RWPE1 (cell line): ENCODE measurements at regions not wholly inside any gene's neighbourhood (a gene's known extent, or its start where the extent isn't known, plus 50 kb on each side); places are given as distances from the start of the nearest gene placed in this dataset.
A peak's percentile ranks its signal among the peaks of the same experiment; 100 is the strongest.

Experiments
- CTCF ChIA-PET: fragments of 350-600 bp; sonication (Branson Sonifier 250); formaldehyde crosslinking; extraction: SDS; loops from one replicate; lab custom pipeline; 2021; lab: Yijun Ruan, JAX
- POLR2A ChIA-PET: fragments of 400-600 bp; formaldehyde crosslinking; extraction: SDS; loops from one replicate; lab custom pipeline; 2020; ENCODE audit warnings: antibody characterized with exemption; ENCODE audit not compliant: low non-redundant PET; lab: Yijun Ruan, JAX
- DNase-seq: peaks from one replicate; pipeline ENCODE4 v3.0.0; 2012; ENCODE audit warnings: low spot score
- H3K27ac ChIP-seq: fragments of 450-650 bp; 2 replicates; pipeline ENCODE4 v1.5.1; 2017
- TF ChIP-seq, protein P1 (sequence below): fragments of 450-650 bp; conservative IDR thresholded peaks from 2 replicates; pipeline ENCODE4 v1.5.1; 2017; ENCODE audit warnings: low read depth, mild to moderate bottlenecking

DNA sequence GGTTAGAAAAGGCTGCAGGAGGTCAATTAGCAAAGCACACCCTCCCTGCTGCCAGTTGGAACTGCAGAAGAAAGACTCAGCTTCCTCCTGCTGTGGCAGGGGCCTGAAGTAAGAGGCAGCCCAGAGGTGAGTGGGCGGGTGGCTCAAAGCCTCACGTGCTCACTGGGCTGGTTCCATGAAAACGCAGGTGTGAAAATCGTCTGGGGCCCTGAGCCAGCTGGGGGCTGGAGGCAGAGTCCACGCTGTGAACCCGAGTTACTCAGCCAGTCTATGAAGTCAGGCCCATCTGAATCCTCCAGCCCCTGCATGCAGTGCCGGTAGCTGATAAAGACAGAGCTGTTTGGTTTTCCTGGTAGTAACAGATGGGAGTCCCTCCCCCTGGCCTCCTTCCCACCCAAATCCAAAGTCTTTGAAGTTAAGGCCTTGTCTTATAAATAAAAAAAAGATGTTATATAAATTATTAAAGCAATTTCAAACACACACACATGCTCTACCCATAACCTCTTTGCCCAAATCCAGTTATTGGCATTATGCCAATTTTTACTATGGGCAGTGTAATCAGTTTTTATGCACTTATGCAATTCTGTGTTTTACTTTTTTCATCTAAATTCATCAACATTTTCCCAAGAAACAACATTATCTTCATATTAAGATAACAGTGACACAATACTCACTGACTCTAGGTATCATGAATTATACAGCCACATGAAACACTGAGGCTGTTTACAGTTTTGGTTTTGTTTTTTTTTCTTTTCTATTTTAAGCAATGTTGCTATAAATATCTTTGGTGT is 57.9 kb upstream of the PNMA1 start:
- TF ChIP-seq, protein P1, sequence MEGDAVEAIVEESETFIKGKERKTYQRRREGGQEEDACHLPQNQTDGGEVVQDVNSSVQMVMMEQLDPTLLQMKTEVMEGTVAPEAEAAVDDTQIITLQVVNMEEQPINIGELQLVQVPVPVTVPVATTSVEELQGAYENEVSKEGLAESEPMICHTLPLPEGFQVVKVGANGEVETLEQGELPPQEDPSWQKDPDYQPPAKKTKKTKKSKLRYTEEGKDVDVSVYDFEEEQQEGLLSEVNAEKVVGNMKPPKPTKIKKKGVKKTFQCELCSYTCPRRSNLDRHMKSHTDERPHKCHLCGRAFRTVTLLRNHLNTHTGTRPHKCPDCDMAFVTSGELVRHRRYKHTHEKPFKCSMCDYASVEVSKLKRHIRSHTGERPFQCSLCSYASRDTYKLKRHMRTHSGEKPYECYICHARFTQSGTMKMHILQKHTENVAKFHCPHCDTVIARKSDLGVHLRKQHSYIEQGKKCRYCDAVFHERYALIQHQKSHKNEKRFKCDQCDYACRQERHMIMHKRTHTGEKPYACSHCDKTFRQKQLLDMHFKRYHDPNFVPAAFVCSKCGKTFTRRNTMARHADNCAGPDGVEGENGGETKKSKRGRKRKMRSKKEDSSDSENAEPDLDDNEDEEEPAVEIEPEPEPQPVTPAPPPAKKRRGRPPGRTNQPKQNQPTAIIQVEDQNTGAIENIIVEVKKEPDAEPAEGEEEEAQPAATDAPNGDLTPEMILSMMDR, result no peak
- ChIA-PET CTCF (interaction anchor here (0.6 to 1.0 kb wide), 4 partner anchors 12 to 47 kb away, joined by 3 to 4 read pairs (median 3); a partner anchor contains a TSS), POLR2A (no interaction called here)
- H3K27ac ChIP-seq, result peak overlapping the region; percentile 89
- DNase-seq, result peak; percentile 71

DNA sequence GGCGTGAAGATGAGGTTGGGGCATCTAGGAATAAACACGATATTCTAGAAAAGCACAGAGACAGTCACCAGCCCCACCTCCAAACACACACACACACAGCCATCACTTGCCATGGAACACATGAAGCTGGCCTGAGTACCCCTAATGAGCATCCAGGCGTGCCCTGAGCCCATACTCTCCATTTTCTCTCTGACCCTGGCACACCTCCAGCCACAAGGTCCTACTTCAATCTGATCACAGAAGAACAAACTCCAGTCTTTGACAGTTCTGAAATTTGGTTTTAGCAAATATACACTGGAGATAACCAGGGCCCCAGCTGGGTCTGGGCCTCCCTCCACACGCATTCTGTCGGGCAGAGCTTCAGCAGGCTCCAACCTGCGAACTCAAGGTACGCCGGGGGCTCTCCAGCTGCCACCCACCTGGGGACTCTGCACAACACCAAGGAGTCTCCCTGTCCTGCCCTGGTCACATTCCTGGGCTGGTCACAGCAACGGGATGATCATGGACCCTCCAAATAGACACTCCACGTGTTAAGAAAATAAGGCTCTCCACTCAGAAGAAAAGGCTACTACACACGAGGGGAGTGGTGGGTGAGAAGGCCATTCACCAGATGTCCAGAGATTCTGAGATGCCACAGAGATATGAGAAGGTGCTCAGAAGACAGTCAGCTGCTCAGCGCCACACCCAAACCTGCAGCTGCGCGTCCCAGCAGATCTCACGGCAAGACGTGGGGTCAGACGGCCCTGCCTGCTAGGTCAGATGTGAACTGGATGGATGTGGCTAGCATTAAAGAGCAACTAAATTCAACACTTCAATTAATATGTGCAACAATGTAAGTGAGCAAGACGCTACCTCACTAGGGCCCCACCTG is 57.0 kb upstream of the PNMA1 start:
- POLR2A ChIA-PET, result no interaction called here

DNA sequence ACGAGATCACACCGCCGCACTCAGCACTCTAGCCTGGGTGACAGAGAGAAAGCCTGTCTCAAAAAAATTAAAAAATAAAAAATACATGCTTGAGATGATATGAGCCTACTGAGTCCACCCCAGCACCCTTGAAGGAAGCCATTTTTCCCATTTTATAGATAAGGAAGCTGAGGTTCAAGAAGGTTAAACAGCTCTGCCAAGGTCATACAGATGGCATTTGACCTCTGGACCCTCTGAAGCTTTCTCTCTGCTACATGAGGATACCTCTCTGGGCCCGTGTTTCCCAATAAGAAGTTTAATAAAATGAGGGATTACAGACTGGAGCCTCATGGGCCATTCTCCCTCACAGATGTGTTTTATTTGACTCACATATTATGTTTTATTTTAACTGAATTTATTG is 53.9 kb upstream of the PNMA1 start:
- CTCF ChIA-PET, result interaction anchor here (0.5 kb wide), 1 partner anchor 75 kb away, joined by 3 read pairs; no protein-coding TSS in a partner anchor
- POLR2A ChIA-PET, result no interaction called here
- TF ChIP-seq, protein P1, result no peak
- no peak for DNase-seq
- peak overlapping the region; percentile 48 for H3K27ac ChIP-seq

More for the DNA sequence above, 57.0 kb upstream of the PNMA1 start:
- DNase-seq, result no peak
- CTCF ChIA-PET, result interaction anchor here (0.6 to 1.0 kb wide), 4 partner anchors 11 to 44 kb away, joined by 3 to 6 read pairs (median 3); a partner anchor contains a TSS
- TF ChIP-seq, protein P1, result no peak
- H3K27ac ChIP-seq, result peak overlapping the region; percentile 89

GRCh38 chr14:73764406-73765280 is 50.5 kb upstream of the PNMA1 start:
- no peak for DNase-seq
- TF ChIP-seq, protein P1, result no peak
- H3K27ac ChIP-seq, result peak overlapping the region; percentile 64
- CTCF ChIA-PET, result no interaction called here
- POLR2A ChIA-PET, result no interaction called here
